ENCODE measurements at regions not wholly inside any gene's neighbourhood (a gene's known extent, or its start where the extent isn't known, plus 50 kb on each side); places are given as distances from the start of the nearest gene placed in this dataset.

- Histone ChIP-seq H3K79me2 (ENCODE audit: insufficient read depth, low read length) (no peaks in the 10 kb centered on the region), H3K4me3 (ENCODE audit: insufficient read depth, low read depth, low read length) (no peak overlapping the region), H3K4me1 (ENCODE audit: insufficient read depth, low read length) (no peaks in the 10 kb centered on the region), H3K9ac (ENCODE audit: low read length) (no peak overlapping the region), H4K20me1 (ENCODE audit: insufficient read depth, low read length) (no peaks in the 10 kb centered on the region), H2AFZ (ENCODE audit: low read depth, low read length) (no peak overlapping the region), H3K27ac (ENCODE audit: low read depth, low read length) (no peak overlapping the region), H3K27me3 (ENCODE audit: insufficient read depth, low read length) (no peaks in the 10 kb centered on the region), H3K36me3 (ENCODE audit: insufficient read depth, low read length) (no peaks in the 10 kb centered on the region), H3K9me3 (ENCODE audit: insufficient read depth, low read depth, low read length) (no peaks in the 10 kb centered on the region), H3K4me2 (ENCODE audit: low read length) (no peak overlapping the region)
- H3K4me1 Mint-ChIP-seq (ENCODE audit: low read depth, unreplicated experiment), result no peaks in the 10 kb centered on the region
- no peak for DNase-seq (ENCODE audit: low read depth)
- TF ChIP-seq CTCF (IDR thresholded peaks at IDR 0.05; ENCODE audit: insufficient read depth, low read depth, low read length) (no peak), EZH2 (IDR thresholded peaks at IDR 0.05; ENCODE audit: insufficient read depth, low read length) (no peak)
- no peak overlapping the region for H3K4me3 Mint-ChIP-seq (ENCODE audit: unreplicated experiment)
- peaks cover 2% of the 10 kb centered on the region for H3K27me3 Mint-ChIP-seq (ENCODE audit: low read depth, unreplicated experiment)
- no peak for FAIRE-seq
- no peak overlapping the region for H3K27ac Mint-ChIP-seq (ENCODE audit: unreplicated experiment)
- H3K36me3 Mint-ChIP-seq (ENCODE audit: low read depth, unreplicated experiment), result no peaks in the 10 kb centered on the region
- no peaks in the 10 kb centered on the region for H3K9me3 Mint-ChIP-seq (ENCODE audit: unreplicated experiment)
Measured at GRCh38 chrX:65838674-65839073, 171.2 kb downstream of the MSN start.

- no peak for TF ChIP-seq CTCF (IDR thresholded peaks at IDR 0.05; ENCODE audit: insufficient read depth, low read depth, low read length)
- no peak for TF ChIP-seq EZH2 (IDR thresholded peaks at IDR 0.05; ENCODE audit: insufficient read depth, low read length)
- Histone ChIP-seq H2AFZ (ENCODE audit: low read depth, low read length) (no peak overlapping the region), H3K4me1 (ENCODE audit: insufficient read depth, low read length) (no peaks in the 10 kb centered on the region), H3K36me3 (ENCODE audit: insufficient read depth, low read length) (no peaks in the 10 kb centered on the region), H3K27ac (ENCODE audit: low read depth, low read length) (no peak overlapping the region), H4K20me1 (ENCODE audit: insufficient read depth, low read length) (no peaks in the 10 kb centered on the region), H3K9me3 (ENCODE audit: insufficient read depth, low read depth, low read length) (no peaks in the 10 kb centered on the region), H3K4me2 (ENCODE audit: low read length) (no peak overlapping the region), H3K9ac (ENCODE audit: low read length) (no peak overlapping the region), H3K27me3 (ENCODE audit: insufficient read depth, low read length) (no peaks in the 10 kb centered on the region), H3K79me2 (ENCODE audit: insufficient read depth, low read length) (no peaks in the 10 kb centered on the region), H3K4me3 (ENCODE audit: insufficient read depth, low read depth, low read length) (no peak overlapping the region)
- H3K27me3 Mint-ChIP-seq (ENCODE audit: low read depth, unreplicated experiment), result peaks cover 2% of the 10 kb centered on the region
- FAIRE-seq (no peak), DNase-seq (ENCODE audit: low read depth) (no peak)
- H3K36me3 Mint-ChIP-seq (ENCODE audit: low read depth, unreplicated experiment), result no peaks in the 10 kb centered on the region
- no peak overlapping the region for H3K27ac Mint-ChIP-seq (ENCODE audit: unreplicated experiment)
- H3K9me3 Mint-ChIP-seq (ENCODE audit: unreplicated experiment), result no peaks in the 10 kb centered on the region
- H3K4me1 Mint-ChIP-seq (ENCODE audit: low read depth, unreplicated experiment), result no peaks in the 10 kb centered on the region
- H3K4me3 Mint-ChIP-seq (ENCODE audit: unreplicated experiment), result no peak overlapping the region
Measured at GRCh38 chrX:65837875-65838549, 170.6 kb downstream of the MSN start.

- H3K4me1 ChIP-seq (ENCODE audit: insufficient read depth, low read length), result no peaks in the 10 kb centered on the region
- no peaks in the 10 kb centered on the region for H3K27me3 ChIP-seq (ENCODE audit: insufficient read depth, low read length)
- no peaks in the 10 kb centered on the region for H3K36me3 Mint-ChIP-seq (ENCODE audit: low read depth, unreplicated experiment)
- no peak overlapping the region for H3K4me2 ChIP-seq (ENCODE audit: low read length)
- no peak overlapping the region for H3K27ac ChIP-seq (ENCODE audit: low read depth, low read length)
- H3K9me3 Mint-ChIP-seq (ENCODE audit: unreplicated experiment), result no peaks in the 10 kb centered on the region
- H3K9ac ChIP-seq (ENCODE audit: low read length), result no peak overlapping the region
- no peaks in the 10 kb centered on the region for H3K79me2 ChIP-seq (ENCODE audit: insufficient read depth, low read length)
- H4K20me1 ChIP-seq (ENCODE audit: insufficient read depth, low read length), result no peaks in the 10 kb centered on the region
- no peaks in the 10 kb centered on the region for H3K36me3 ChIP-seq (ENCODE audit: insufficient read depth, low read length)
- no peak overlapping the region for H2AFZ ChIP-seq (ENCODE audit: low read depth, low read length)
- no peak for FAIRE-seq
- H3K4me3 Mint-ChIP-seq (ENCODE audit: unreplicated experiment), result no peak overlapping the region
- no peak overlapping the region for H3K4me3 ChIP-seq (ENCODE audit: insufficient read depth, low read depth, low read length)
- H3K27ac Mint-ChIP-seq (ENCODE audit: unreplicated experiment), result no peak overlapping the region
- H3K9me3 ChIP-seq (ENCODE audit: insufficient read depth, low read depth, low read length), result no peaks in the 10 kb centered on the region
- DNase-seq (ENCODE audit: low read depth), result no peak
- no peaks in the 10 kb centered on the region for H3K4me1 Mint-ChIP-seq (ENCODE audit: low read depth, unreplicated experiment)
- no peak for TF ChIP-seq CTCF (IDR thresholded peaks at IDR 0.05; ENCODE audit: insufficient read depth, low read depth, low read length)
- TF ChIP-seq EZH2 (IDR thresholded peaks at IDR 0.05; ENCODE audit: insufficient read depth, low read length), result no peak
- H3K27me3 Mint-ChIP-seq (ENCODE audit: low read depth, unreplicated experiment), result peaks cover 3% of the 10 kb centered on the region
Measured at GRCh38 chrX:65831268-65831667, 163.8 kb downstream of the MSN start.
